ENCODE measurements at regions not wholly inside any gene's neighbourhood (a gene's known extent, or its start where the extent isn't known, plus 50 kb on each side); places are given as distances from the start of the nearest gene placed in this dataset.
A peak's percentile ranks its signal among the peaks of the same experiment; 100 is the strongest.

GRCh38 chr3:72539856-72540255 lies 308.4 kb downstream of the SHQ1 start:
- no peak for DNase-seq
- peaks cover 21% of the 10 kb centered on the region for H3K4me1 Mint-ChIP-seq
- no peak overlapping the region for H3K4me3 Mint-ChIP-seq
- H3K36me3 Mint-ChIP-seq (ENCODE audit: low read depth), result no peaks in the 10 kb centered on the region
- no peak overlapping the region for H3K27ac Mint-ChIP-seq
- H3K27me3 Mint-ChIP-seq (ENCODE audit: low read depth, poor library complexity), result peaks cover 4% of the 10 kb centered on the region
- H3K9me3 Mint-ChIP-seq, result peaks cover 6% of the 10 kb centered on the region
- TF ChIP-seq, protein P1, sequence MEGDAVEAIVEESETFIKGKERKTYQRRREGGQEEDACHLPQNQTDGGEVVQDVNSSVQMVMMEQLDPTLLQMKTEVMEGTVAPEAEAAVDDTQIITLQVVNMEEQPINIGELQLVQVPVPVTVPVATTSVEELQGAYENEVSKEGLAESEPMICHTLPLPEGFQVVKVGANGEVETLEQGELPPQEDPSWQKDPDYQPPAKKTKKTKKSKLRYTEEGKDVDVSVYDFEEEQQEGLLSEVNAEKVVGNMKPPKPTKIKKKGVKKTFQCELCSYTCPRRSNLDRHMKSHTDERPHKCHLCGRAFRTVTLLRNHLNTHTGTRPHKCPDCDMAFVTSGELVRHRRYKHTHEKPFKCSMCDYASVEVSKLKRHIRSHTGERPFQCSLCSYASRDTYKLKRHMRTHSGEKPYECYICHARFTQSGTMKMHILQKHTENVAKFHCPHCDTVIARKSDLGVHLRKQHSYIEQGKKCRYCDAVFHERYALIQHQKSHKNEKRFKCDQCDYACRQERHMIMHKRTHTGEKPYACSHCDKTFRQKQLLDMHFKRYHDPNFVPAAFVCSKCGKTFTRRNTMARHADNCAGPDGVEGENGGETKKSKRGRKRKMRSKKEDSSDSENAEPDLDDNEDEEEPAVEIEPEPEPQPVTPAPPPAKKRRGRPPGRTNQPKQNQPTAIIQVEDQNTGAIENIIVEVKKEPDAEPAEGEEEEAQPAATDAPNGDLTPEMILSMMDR (IDR thresholded peaks at IDR 0.05), result no peak

DNA sequence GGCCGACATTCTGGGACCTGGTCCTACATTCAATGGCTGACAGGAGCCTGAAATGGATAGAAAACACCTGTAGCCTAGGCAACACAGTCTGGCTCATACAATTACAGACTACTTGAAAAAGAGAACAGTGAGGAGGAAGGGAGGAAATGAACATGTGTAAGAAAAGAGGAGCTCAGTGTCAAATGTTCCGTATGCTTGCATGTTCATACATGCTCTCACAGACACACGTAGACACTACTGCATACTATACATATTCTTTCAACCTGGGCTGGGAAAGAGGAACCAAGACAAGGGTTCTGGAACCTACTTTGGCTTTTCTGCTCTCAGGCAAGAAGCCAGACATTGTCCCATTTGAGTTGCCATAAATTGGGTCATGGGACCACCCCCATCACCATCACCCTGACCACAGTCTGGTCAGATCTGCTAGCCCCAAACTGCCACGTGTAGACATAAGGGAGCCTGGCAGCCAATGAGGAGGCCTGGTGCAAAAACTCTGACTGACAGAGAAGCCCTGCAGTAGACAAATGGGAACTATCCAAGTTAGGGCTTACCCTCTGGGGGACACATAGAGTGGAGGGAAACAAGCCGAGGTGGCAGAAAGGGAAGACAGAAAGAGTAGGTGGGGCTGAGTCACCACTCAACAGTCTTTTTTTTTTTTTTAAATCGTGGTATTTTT lies 310.0 kb downstream of the SHQ1 start:
- peaks cover 33% of the 10 kb centered on the region for H3K4me1 Mint-ChIP-seq
- no peak for DNase-seq
- TF ChIP-seq, protein P1 (IDR thresholded peaks at IDR 0.05), result no peak
- H3K36me3 Mint-ChIP-seq (ENCODE audit: low read depth), result no peaks in the 10 kb centered on the region
- H3K27me3 Mint-ChIP-seq (ENCODE audit: low read depth, poor library complexity), result peaks cover 9% of the 10 kb centered on the region
- H3K9me3 Mint-ChIP-seq, result peaks cover 6% of the 10 kb centered on the region
- no peak overlapping the region for H3K4me3 Mint-ChIP-seq
- H3K27ac Mint-ChIP-seq, result no peak overlapping the region

DNA sequence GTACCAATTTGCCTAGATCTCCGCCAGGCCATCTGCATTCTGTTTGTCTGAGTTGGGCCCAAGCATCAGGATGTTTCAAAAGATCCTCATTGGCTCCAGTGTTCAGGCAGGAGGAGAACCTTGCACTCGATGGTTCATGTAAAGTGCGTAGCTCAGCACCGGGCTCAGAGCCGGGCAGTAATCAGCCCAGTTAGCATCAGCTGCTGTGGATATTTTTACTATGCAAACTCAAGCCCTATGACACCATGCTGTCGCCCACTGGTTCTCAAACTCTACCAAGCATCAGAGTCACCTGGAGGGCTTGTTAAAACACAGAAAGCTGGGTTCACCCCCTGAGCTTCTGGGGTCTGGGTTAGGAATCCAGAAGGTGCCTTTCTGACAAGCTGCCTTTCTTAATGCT lies 310.8 kb downstream of the SHQ1 start:
- Mint-ChIP-seq H3K27ac (no peak overlapping the region), H3K9me3 (peaks cover 6% of the 10 kb centered on the region), H3K4me1 (peaks cover 33% of the 10 kb centered on the region), H3K36me3 (ENCODE audit: low read depth) (no peaks in the 10 kb centered on the region), H3K4me3 (no peak overlapping the region), H3K27me3 (ENCODE audit: low read depth, poor library complexity) (peaks cover 9% of the 10 kb centered on the region)
- DNase-seq, result no peak
- TF ChIP-seq, protein P1 (IDR thresholded peaks at IDR 0.05), result no peak

DNA sequence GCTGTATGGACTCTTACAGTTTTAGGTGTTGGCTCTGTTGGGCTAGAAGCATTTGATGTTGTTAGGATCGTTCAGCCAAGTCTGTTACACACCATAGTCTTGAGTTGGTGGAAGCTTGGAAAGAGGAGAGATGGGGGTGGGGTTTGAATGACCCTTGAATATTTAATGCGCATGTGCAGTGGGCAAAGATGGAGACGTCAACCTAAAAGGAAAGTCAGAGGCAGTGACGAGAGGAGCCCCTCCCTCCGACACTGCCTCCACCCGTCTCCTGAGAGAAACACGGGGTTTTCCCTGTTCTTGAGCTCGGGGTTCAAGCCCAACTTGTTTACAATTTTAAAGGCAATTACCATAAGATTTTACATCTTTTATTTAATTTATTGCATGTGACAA lies 311.4 kb downstream of the SHQ1 start:
- H3K9me3 Mint-ChIP-seq, result peaks cover 6% of the 10 kb centered on the region
- no peak for DNase-seq
- no peaks in the 10 kb centered on the region for H3K36me3 Mint-ChIP-seq (ENCODE audit: low read depth)
- no peak overlapping the region for H3K27ac Mint-ChIP-seq
- TF ChIP-seq, protein P1 (IDR thresholded peaks at IDR 0.05), result no peak
- peaks cover 11% of the 10 kb centered on the region for H3K27me3 Mint-ChIP-seq (ENCODE audit: low read depth, poor library complexity)
- no peak overlapping the region for H3K4me3 Mint-ChIP-seq
- peaks cover 33% of the 10 kb centered on the region for H3K4me1 Mint-ChIP-seq

GRCh38 chr3:72536206-72536877 lies 311.9 kb downstream of the SHQ1 start:
- no peak for DNase-seq
- Mint-ChIP-seq H3K9me3 (peaks cover 6% of the 10 kb centered on the region), H3K36me3 (ENCODE audit: low read depth) (no peaks in the 10 kb centered on the region), H3K4me3 (no peak overlapping the region), H3K27me3 (ENCODE audit: low read depth, poor library complexity) (peaks cover 8% of the 10 kb centered on the region), H3K4me1 (peaks cover 33% of the 10 kb centered on the region), H3K27ac (no peak overlapping the region)
- TF ChIP-seq, protein P1 (IDR thresholded peaks at IDR 0.05), result no peak

- H3K4me3 Mint-ChIP-seq, result no peak overlapping the region
- H3K27me3 Mint-ChIP-seq (ENCODE audit: low read depth, poor library complexity), result peaks cover 7% of the 10 kb centered on the region
- no peak overlapping the region for H3K27ac Mint-ChIP-seq
- peak; percentile 37 for DNase-seq
- peaks cover 5% of the 10 kb centered on the region for H3K9me3 Mint-ChIP-seq
- peaks cover 33% of the 10 kb centered on the region for H3K4me1 Mint-ChIP-seq
- TF ChIP-seq, protein P1 (IDR thresholded peaks at IDR 0.05), result no peak
- H3K36me3 Mint-ChIP-seq (ENCODE audit: low read depth), result no peaks in the 10 kb centered on the region
These were observed 312.5 kb downstream of the SHQ1 start for GRCh38 chr3:72535772-72536171.
